ENCODE measurements at regions not wholly inside any gene's neighbourhood (a gene's known extent, or its start where the extent isn't known, plus 50 kb on each side); places are given as distances from the start of the nearest gene placed in this dataset.

- no peak for TF ChIP-seq CTCF (IDR thresholded peaks at IDR 0.05)
- TF ChIP-seq POLR2A (IDR thresholded peaks at IDR 0.05) = no peak
These were observed 339.2 kb upstream of the KAZN start for GRCh38 chr1:14259191-14259757.

Data from lower leg skin (tissue), 3 donors.